M059J (cell line): ENCODE measurements at regions not wholly inside any gene's neighbourhood (a gene's known extent, or its start where the extent isn't known, plus 50 kb on each side); places are given as distances from the start of the nearest gene placed in this dataset.
"Not testable (repeated sequence)": the region's sequence is repeated elsewhere in the genome, so short reads cannot be mapped to it uniquely, and the experiment has no call there.

Experiments used
- DNase-seq: peaks from one replicate; pipeline ENCODE4 v3.0.0-alpha.2; 2012; ENCODE audit warnings: low read depth

DNA sequence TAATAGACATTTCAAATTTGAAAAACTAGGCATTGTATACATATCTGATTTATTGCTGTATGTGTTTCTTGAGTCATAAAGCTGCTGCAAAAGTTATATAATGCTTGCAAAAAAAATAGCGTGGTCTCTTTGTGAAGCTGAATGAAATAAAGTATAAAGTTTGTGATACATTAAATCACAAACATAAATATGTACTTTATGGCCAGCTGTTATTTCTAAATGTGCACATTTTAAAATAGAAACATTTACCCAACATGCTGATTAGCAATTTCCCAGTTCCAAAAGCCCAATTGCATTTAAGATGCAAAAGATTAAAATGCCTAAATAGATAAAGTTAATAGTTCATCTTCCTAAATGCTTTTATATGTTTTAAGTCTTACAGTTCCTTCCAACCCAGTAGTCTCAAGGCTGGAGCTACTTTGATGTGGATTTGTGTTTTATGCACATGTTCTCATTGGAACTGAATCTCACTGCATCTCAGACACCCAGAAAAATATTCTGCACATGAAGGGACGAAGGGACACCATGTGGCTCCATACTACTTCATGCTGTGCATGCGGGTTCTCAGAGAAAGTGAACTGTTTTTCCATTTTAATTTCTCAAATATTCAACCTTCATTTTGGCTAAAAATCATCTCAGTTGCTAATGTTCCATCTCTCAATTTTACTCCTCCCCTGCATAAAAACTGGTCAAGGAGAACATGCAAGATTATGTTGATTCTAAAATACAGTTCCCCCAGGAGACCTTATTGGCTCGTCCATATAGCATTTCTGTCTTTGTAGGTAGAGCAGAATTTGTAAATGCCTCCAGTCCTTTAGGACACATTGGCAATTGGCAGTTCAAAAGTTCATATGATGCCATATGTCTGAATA, 304.6 kb downstream of the MTX2 start:
- DNase-seq, result no peak

- no peak for DNase-seq
Measured at GRCh38 chr2:176574484-176575236, 305.4 kb downstream of the MTX2 start.

DNA sequence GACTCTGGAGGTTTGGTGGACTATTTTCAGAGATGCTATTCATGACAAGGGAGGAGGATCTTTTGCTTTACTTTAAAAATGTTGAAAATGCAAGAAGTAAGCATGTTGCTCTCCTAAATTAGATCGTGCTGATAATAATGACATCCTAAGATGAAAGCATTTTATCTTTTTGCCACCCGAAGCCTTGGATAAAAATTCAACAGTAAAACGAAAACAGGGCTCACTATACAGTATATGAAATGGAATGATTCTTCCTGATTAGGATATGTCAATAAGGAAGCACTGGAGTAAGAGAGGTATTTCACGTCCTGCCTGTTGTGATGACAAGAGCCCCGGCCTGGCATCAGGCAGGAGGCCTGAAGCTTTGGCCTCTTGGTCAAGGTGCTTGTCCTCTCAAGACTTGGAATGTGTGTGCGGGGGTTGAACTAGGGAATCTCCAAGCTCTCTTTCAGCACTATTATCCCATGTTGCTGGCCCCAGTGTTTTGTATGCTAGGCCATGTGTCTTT, 306.0 kb downstream of the MTX2 start:
- no peak for DNase-seq

DNA sequence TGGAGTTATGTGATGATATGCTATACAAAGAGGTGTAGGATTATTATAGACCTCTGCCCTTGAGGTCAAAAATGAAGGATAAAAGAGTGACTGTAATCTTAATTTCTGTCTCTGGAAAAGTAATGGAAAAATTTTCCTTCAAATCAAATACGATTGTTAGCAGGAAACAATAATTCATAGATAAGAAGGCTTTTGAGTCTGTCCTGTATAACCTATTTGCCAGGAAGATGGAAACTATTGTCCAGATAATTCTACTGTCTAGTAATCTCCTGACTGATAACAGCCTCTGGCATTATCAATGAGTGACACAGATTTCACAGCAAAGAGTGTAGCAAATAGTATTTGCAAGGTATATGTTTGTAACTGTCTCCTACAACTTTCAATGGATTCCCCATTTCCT, 307.8 kb downstream of the MTX2 start:
- no peak for DNase-seq

DNA sequence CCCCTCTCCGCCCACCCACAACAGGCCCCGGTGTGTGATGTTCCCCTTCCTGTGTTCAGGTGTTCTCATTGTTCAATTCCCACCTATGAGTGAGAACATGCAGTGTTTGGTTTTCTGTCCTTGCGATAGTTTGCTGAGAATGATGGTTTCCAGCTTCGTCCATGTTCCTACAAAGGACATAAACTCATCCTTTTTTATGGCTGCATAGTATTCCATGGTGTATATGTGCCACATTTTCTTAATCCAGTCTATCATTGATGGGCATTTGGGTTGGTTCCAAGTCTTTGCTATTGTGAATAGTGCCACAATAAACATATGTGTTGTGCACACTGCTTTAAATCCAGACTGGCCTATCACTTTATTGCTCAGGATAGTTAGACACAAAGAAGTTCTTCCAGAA, 309.1 kb downstream of the MTX2 start:
- not testable (repeated sequence) for DNase-seq

DNA sequence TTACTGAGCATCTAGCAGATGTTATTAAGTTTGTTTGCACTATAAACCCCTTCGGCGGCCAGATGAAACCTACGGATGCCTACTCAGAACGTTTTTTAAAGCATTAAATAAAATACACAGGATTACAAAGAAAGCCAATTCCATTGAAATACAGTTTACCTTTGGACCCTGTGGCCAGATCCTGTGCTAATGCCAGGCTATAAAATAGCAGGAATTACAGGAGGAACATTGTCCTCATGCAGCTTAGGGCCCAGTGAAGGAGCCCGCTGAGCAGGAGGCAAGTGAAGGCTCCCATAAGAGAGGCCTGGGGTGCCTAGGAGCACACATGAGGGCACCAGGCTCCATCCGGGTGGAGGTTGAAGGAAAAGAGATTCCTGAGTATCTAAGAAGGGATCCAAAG, 310.4 kb downstream of the MTX2 start:
- no peak for DNase-seq

- DNase-seq, result peak; percentile 27
Measured at GRCh38 chr2:176581557-176582165, 312.4 kb downstream of the MTX2 start.

- DNase-seq, result peak; percentile 21
Measured at GRCh38 chr2:176582176-176582575, 312.9 kb downstream of the MTX2 start.

- DNase-seq, result peak; percentile 96
Measured at GRCh38 chr2:176582990-176583481, 313.8 kb downstream of the MTX2 start.

GRCh38 chr2:176583607-176584006, 314.4 kb downstream of the MTX2 start:
- DNase-seq, result peak; percentile 80

GRCh38 chr2:176584333-176584732, 315.1 kb downstream of the MTX2 start:
- DNase-seq, result peak; percentile 64

DNA sequence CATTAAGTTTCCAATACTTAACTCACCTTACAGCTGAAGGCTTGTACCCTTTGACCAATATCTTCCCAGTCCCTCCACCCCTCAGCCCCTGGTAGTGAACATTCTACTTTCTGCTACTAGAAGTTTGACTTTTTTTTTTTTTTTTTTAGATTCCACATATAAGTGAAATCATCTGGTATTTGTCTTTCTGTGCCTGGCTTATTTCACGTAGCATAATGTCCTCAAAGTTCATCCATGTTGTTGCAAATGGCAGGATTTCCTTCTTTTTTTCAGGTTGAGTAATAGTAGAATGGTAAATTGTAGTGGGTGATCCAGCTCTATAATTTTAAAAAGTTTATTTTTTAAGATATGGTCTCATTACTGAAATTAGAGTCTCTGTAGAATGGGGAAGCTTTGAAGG, 316.0 kb downstream of the MTX2 start:
- no peak for DNase-seq

DNA sequence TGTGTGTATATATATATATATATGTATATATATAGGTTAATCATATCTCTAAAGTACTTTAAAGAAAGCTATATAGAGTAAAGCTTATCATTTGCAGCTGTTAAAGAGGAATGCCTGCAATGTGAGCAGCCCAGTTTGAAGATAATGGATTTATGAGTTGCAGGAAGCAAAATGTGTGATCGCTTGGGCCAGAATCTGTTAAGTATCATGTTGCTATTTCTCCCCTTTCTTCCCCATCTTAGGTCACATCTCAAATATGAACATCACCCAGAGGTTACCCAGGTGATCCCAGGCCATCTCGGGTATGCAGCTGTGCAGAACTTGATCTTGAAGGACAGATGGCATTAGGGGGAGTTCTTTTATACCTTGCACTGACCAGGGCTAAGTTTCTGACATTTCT, 316.5 kb downstream of the MTX2 start:
- DNase-seq, result no peak

DNA sequence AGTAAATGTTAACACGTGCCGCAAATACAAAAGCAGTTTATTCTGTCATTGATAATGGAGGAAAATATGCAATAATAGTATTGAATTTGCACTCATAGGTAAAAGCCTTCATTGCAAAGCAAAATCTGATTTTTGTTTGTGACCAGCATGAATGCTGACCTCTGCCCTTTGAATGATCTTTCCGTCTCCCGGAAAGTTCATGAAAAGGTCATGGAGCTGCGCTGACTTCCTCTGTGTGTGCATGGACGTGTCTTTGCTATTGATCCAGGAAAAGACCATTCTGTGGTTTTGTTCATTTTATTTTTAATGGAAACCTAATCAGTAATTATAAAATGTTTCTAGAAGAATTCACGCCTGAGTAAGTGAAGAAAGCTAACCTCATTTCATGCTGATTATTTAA, 320.0 kb downstream of the MTX2 start:
- DNase-seq, result no peak

DNA sequence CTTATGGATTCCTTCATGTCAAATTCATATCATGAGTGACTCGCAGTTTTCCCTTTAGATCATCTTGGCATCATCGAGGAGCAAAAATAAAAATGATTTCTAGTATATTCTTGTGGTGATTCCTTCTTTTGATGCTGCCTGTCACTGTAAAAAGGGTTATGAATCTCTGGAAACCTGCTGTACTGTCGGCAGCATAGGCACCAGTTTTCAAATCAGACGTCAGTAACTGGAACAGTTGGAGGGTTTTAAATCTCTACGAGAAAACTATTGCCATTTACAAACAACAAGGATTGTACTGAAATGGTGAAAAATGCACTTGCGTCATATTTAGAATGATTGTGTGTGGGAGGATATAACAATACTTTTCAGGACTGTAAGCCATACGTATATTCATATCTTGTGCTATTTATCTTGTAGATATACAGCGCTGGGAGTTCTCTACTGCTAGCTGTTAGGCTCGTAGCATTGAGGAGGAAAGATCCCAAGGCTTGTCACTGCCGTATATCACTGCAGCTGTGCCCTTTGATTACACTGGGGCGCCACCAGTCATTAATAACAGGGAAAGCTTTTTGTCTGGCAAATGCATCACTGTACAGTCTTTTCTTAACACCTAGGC, 320.7 kb downstream of the MTX2 start:
- no peak for DNase-seq

GRCh38 chr2:176592216-176592615, 323.0 kb downstream of the MTX2 start:
- DNase-seq, result no peak

DNA sequence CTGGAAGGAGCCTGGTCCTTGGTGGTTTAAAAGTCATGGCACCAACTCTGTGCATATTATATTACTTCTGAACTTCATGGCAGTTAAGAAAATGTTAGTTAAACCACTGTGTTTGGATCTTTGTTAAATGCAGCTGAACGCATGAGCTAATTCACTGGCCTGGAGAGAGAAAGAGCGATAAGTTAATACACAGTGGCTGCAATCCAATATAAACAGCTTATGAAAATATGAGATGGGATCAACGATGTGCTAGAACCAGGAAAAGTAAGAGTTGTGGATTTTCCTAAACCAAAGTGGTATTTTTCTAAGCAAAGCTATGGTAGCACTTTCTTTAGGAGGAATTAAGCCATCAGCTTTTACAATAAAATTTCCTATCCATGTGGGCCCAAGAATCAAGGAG, 326.7 kb downstream of the MTX2 start:
- no peak for DNase-seq

DNA sequence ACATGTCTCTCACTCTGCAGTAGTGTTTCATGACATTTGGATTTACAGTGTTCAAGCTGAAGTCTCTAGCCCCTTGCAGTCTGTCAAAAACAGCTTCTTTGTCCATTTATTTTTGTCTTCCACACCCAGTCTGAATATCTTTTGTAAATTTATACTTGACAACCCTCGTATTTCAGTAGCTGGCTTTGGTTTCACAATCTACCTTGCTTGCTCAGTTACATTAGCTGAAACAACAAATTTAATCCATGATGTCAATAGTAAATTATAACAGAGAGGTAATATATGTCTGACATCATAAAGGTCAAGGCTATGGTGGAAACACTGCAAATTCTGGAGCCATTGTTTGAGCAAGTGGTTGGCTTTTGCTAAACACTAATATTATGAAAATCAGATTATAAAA, 328.7 kb downstream of the MTX2 start:
- no peak for DNase-seq

GRCh38 chr2:176598351-176598750, 329.1 kb downstream of the MTX2 start:
- no peak for DNase-seq

DNA sequence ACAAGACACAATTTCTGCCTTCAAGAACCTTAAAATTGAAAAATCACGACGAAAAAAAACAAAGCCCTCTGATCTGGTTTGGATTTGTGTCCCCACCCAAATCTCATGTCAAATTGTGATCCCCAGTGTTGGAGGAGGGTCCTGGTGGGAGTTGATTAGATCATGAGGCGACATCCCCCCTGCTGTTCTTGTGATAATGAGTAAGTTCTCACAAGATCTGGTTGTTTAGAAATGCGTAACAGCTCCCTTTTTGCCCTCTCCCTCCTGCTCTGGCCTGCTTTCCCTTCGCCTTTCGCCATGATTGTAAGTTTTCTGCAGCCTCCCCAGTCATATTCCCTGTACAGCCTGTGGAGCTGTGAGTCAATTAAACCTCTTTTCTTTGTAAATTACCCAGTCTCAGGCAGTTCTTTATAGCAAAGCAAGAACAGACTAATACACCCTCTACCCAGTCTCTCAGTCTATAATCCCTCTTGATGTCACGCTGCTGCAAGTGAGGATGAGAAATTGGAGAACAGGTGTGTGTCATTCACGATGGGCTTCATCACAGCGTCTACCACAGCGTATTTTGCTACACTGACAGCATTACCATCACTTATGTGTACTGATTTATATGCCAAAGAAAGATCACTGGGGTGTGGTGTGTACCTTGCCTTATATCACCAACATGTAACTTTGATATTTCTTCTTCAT, 330.7 kb downstream of the MTX2 start:
- no peak for DNase-seq

DNA sequence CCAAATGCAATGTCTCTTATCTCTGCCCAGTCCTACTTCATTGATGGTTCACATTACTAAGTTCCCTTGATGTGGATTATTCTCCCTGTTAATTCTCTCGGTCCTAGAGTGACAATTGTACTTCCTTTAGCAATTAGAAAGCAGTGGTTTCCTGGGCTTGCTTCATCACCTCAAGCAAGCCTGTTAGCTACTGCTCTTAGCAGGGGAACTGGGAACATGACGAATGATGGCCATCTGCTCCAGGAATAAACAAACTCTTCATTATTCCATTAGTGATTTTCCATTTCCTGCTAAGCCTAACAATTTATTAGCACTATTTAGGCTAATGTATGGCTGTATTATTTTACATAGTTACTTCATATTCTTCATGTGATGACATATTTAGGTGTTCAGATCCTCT, 331.8 kb downstream of the MTX2 start:
- no peak for DNase-seq
